GM19238 (cell line): ENCODE measurements at regions not wholly inside any gene's neighbourhood (a gene's known extent, or its start where the extent isn't known, plus 50 kb on each side); places are given as distances from the start of the nearest gene placed in this dataset.
"Not testable (repeated sequence)": the region's sequence is repeated elsewhere in the genome, so short reads cannot be mapped to it uniquely, and the experiment has no call there.

ENCODE experiments used
- DNase-seq: peaks from one replicate; pipeline ENCODE4 v3.0.0; 2011; ENCODE audit warnings: low spot score; ENCODE audit not compliant: insufficient read length

DNA sequence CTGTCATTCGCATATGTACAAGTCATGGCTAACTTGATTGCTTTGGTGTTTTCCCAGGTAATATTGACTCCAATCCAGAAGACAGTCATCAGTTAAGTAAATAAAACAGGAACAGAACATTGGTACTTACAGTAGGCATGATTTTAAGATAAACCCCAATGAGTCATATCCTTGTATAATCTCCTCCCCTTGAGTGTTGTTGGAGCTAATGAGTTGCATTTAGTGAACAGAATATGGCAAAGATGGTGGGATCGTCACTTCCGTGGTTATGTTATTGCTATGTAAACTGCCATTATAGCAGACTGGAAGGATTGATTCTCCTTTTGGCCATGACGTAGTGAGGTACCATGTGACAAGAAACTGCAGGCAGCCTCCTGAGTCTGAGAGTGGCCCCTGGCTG is 102.2 kb downstream of the TMX1 start:
- no peak for DNase-seq

- DNase-seq, result no peak
Measured at GRCh38 chr14:51351997-51352396, 112.0 kb downstream of the TMX1 start.

- no peak for DNase-seq
Measured at GRCh38 chr14:51353901-51354300, 113.9 kb downstream of the TMX1 start.

GRCh38 chr14:51354846-51355245 is 114.8 kb downstream of the TMX1 start:
- DNase-seq, result no peak

- DNase-seq, result no peak
Measured at GRCh38 chr14:51356381-51356780, 116.3 kb downstream of the TMX1 start.

- DNase-seq, result no peak
Measured at GRCh38 chr14:51357250-51357649, 117.2 kb downstream of the TMX1 start.

DNA sequence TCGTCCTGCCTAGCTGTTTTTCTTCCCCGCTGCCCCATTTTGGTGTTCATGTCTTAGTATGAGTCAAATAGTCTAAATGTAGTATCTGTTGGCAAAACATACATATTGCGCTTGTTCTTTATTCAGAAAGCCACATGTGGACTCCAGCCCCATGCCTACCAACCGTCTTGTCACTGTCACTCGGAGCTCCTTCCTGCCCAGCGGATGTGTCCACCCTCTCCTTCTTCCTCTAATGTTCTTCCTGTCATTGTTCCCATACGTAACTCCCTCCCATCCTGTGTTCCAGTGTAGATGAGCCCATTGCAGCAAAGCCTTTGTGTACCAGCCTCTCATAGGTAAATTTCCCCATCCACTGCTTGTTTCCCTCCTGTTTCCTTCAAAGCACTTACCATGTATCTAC is 120.5 kb downstream of the TMX1 start:
- no peak for DNase-seq

GRCh38 chr14:51365241-51365965 is 125.4 kb downstream of the TMX1 start:
- DNase-seq, result no peak

GRCh38 chr14:51366460-51366859 is 126.4 kb downstream of the TMX1 start:
- DNase-seq, result not testable (repeated sequence)

GRCh38 chr14:51366866-51367599 is 127.0 kb downstream of the TMX1 start:
- not testable (repeated sequence) for DNase-seq

DNA sequence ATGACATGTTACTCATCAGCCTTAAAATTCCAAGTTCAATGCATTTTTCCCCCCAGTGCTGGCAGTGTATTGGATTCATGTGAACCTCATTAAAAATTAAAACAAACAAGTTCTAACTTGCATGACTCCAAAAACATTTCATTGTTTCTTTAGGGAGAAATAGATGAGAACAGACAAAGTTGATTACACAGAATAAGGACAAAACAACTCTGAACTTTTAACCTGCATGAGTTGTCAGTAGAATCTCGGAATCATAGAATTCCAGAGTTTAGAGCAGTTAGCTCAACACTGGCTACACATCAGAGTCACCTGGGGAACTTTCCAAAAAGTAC is 127.5 kb downstream of the TMX1 start:
- DNase-seq, result no peak

GRCh38 chr14:51368721-51369163 is 128.7 kb downstream of the TMX1 start:
- DNase-seq, result no peak

DNA sequence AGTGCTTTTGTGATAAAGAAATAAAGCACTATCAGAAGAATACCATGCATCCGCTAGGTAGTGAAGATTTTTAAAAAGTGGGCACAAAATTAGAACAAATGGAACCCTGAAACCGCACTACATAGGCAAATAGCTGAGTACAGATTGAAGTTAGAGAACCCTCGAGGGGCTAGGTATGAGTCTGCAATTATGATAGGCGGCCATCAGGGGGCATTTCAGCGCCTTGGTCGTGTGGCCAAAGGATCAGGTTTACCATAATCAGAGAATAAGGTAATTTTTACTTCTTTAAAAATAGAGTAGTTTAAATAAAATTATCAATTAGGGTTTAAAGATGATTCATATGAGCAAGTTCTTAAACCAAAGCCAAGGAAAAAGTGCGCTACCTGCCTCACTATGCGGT is 129.8 kb downstream of the TMX1 start:
- peak; percentile 19 for DNase-seq

- no peak for DNase-seq
Measured at GRCh38 chr14:51370758-51371386, 130.8 kb downstream of the TMX1 start.

DNA sequence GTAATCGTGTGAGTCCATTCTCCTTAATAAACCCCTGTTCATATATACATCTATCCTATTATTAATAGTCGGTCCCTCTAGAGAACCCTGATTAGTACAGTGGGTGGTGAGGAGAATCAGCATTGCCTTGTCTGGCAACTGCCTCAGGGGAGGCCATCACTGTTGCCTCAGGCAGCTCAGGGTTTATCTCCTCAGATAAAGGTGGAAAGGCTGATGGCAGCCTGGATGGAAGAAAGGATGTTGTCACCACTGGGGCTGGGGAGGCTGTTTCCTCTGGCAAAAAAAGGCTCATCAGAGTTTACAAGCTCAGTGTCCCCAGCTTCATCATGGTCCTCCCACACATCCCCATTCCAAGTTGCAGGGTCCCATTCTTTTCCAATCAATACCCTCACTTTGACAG is 137.1 kb downstream of the TMX1 start:
- not testable (repeated sequence) for DNase-seq

GRCh38 chr14:51382506-51382905 is 142.5 kb downstream of the TMX1 start:
- no peak for DNase-seq

- DNase-seq, result no peak
Measured at GRCh38 chr14:51386411-51386810, 146.4 kb downstream of the TMX1 start.

GRCh38 chr14:51386983-51387735 is 147.1 kb downstream of the TMX1 start:
- no peak for DNase-seq

DNA sequence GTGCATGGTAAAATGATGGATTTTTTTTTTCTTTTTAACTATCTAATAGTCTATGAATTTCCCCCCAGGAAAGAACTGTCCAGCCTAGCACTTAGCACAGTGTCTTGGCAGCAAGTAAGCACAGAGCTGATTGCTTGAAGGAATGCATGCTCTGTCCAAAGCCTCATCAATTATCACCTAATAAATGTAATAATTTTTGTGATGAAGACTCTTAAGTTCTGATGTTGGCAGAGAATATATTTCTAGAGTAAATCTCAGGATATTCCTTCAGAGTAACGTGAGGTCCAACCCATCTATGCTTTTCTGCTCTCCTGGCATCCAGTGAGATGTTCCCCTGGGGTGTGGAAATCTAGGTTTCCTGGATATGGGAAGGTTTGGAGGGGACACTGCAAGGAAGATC is 152.4 kb downstream of the TMX1 start:
- no peak for DNase-seq

GRCh38 chr14:51394384-51394783 is 154.3 kb downstream of the TMX1 start:
- no peak for DNase-seq

- no peak for DNase-seq
Measured at GRCh38 chr14:51394804-51395203, 154.8 kb downstream of the TMX1 start.

DNA sequence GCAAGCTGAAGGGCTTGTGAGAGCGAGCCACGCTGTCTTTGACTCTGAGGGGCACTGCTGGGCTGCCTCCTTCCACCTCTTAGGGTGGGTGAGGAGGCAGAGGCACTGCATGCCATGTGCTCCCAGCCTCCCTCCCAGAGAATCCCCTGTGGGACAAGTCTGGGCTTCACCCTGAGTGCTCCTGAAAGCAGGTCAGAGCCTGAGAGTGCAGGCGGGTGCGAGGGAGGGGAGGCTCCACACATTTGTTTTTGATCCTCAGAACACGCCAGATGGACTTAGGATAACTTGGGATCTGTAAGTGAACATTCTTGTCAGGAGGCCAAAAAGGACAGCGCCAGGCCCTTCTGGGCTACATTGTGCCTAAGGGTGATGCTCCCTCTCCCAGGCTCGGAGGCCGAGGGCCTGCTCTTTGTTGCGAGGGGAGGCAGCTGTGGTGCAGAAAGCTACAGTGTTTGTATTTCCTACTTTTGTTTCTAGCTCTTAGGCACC is 155.4 kb downstream of the TMX1 start:
- no peak for DNase-seq
